Stomach (tissue), 8 donors: ENCODE measurements at regions not wholly inside any gene's neighbourhood (a gene's known extent, or its start where the extent isn't known, plus 50 kb on each side); places are given as distances from the start of the nearest gene placed in this dataset.

Source experiments
- DNase-seq, 2 donors: peaks; one replicate each; pipeline versions ENCODE4 v3.0.0 to v3.0.0-alpha.2; 2013 to 2019
- H3K27ac ChIP-seq, 5 donors: fragments of 200-600 bp in 4 of 5; sonication (generic) in 4 of 5; one replicate each; pipeline ENCODE4 v1.5.1; 2013 to 2019; ENCODE audit warnings: mild to moderate bottlenecking in 1 of 5, moderate library complexity in 1 of 5
- H3K27me3 ChIP-seq, 3 donors: fragments of 200-600 bp; sonication (generic); one replicate each; pipeline ENCODE4 v1.5.1; 2017 to 2019; ENCODE audit warnings: mixed run types in 1 of 3
- H3K36me3 ChIP-seq, 4 donors: fragments of 200-600 bp; sonication (generic); 1 replicate in 3 of 4; 2 replicates in 1 of 4; pipeline ENCODE4 v1.5.1; 2016 to 2019
- H3K4me1 ChIP-seq, 4 donors: fragments of 200-600 bp; sonication (generic); one replicate each; pipeline ENCODE4 v1.5.1; 2016 to 2019
- H3K4me3 ChIP-seq, 4 donors: fragments of 200-600 bp; sonication (generic) in 3 of 4; one replicate each; pipeline ENCODE4 v1.5.1; 2016 to 2019; ENCODE audit warnings: mild to moderate bottlenecking in 1 of 4
- H3K9me3 ChIP-seq, 4 donors: fragments of 200-600 bp; sonication (generic); one replicate each; pipeline ENCODE4 v1.5.1; 2016 to 2019
- EP300 ChIP-seq: sonication (generic); formaldehyde crosslinking; IDR thresholded peaks from one replicate; pipeline ENCODE4 v1.6.1; 2017; ENCODE audit warnings: antibody characterized with exemption
- POLR2A ChIP-seq, 4 donors: fragments of 450-650 bp; IDR thresholded peaks; one replicate each; pipeline ENCODE4 v1.6.1; 2016; ENCODE audit warnings: antibody characterized with exemption in 4 of 4, control low read depth in 2 of 4, mild to moderate bottlenecking in 1 of 4, moderate library complexity in 1 of 4
- POLR2AphosphoS5 ChIP-seq, 3 donors: sonication (generic); formaldehyde crosslinking; IDR thresholded peaks; one replicate each; pipeline ENCODE4 v1.6.1; 2016; ENCODE audit warnings: antibody characterized with exemption in 3 of 3
- WGBS, 5 donors: extraction: QIAGEN DNeasy Blood & Tissue Kit in 3 of 5; methylation state at CpG; one replicate each; pipeline versions ENCODE4 v1.1.5 to v1.1.7; 2013 to 2018; 5-methylcytosine and 5-hydroxymethylcytosine counted together
- intact Hi-C: fragments of 100-400 bp; cut with DNase I; formaldehyde crosslinking; loops from one replicate; pipeline ENCODE4 v1.15.1; 2023; ENCODE audit warnings: low total_unique reads
- TF ChIP-seq, protein P1 (sequence below), 7 experiments: fragments of 450-650 bp in 4 of 7; fragments of 200-600 bp in 3 of 7; sonication (generic) in 3 of 7; IDR thresholded peaks; one replicate each; pipeline ENCODE4 v1.5.1; 2016 to 2019; ENCODE audit warnings: antibody characterized with exemption in 7 of 7, control low read depth in 2 of 7, mild to moderate bottlenecking in 1 of 7
- donor health status: healthy with polysubstance abuse.
- donor health status: Bipolar disorder and iron deficiency.
- donor health status: healthy.

DNA sequence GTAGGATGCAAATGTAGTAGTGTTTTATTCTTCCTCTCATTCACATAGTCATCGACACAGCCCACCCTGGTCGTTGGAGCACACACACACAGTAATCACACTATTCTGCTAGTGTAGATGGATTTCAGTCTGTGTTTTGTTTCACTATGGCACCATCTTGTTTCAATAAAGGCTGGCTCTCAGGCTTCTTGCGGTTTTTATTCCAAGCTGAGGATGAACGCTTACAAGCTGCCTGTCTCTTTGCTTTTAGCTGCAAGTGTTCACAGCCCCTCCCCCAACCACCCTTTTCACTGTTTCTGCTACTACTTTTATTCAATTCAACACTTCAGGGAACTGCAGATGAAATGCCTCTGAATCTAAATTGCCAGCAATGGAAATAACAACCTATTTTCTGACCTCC is 140.9 kb upstream of the PMFBP1 start:
- Histone ChIP-seq H3K36me3 (no peaks in the 10 kb centered on the region), H3K4me3 (no peak overlapping the region), H3K27ac (no peak overlapping the region), H3K9me3 (peaks cover 0 to 7% (median 0%) of the 10 kb centered on the region in 4 donors), H3K27me3 (no peaks in the 10 kb centered on the region), H3K4me1 (no peaks in the 10 kb centered on the region)
- peak in 1 of 2 donors; percentile 22 for DNase-seq
- TF ChIP-seq EP300 (no peak), POLR2A (IDR thresholded peaks at IDR 0.05) (no peak), POLR2AphosphoS5 (IDR thresholded peaks at IDR 0.05) (no peak)
- TF ChIP-seq, protein P1, sequence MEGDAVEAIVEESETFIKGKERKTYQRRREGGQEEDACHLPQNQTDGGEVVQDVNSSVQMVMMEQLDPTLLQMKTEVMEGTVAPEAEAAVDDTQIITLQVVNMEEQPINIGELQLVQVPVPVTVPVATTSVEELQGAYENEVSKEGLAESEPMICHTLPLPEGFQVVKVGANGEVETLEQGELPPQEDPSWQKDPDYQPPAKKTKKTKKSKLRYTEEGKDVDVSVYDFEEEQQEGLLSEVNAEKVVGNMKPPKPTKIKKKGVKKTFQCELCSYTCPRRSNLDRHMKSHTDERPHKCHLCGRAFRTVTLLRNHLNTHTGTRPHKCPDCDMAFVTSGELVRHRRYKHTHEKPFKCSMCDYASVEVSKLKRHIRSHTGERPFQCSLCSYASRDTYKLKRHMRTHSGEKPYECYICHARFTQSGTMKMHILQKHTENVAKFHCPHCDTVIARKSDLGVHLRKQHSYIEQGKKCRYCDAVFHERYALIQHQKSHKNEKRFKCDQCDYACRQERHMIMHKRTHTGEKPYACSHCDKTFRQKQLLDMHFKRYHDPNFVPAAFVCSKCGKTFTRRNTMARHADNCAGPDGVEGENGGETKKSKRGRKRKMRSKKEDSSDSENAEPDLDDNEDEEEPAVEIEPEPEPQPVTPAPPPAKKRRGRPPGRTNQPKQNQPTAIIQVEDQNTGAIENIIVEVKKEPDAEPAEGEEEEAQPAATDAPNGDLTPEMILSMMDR (IDR thresholded peaks at IDR 0.05), result no peak
- 65 to 74% (median 68%) methylated on average over 4 of the region's 4 CpGs for WGBS, 5 donors
- intact Hi-C loops, result no loop called here

DNA sequence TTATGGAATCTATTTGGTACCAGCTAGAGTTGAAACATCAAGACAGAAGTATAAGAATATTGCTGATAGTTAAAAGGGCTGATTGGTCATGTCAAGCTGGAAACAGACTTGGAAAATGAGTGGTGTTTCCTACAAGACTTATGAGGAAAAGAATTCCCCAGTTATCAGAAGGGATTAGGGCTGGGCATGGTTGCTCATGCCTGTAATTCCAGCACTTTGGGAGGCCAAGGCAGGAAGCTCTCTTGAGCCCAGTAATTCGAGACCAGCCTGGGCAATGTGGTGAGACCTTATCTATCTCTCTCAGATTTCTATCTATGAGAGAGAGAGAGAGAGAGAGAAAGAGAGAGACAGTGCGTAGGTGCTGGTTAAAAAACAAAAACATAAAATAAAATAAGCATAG is 139.5 kb upstream of the PMFBP1 start:
- no peak overlapping the region for H3K4me3 ChIP-seq
- H3K27me3 ChIP-seq, result no peaks in the 10 kb centered on the region
- TF ChIP-seq, protein P1 (IDR thresholded peaks at IDR 0.05), result no peak
- no peak for TF ChIP-seq POLR2A (IDR thresholded peaks at IDR 0.05)
- 63 to 82% (median 69%) methylated on average over 2 of the region's 2 CpGs for WGBS, 5 donors
- intact Hi-C loops, result no loop called here
- no peaks in the 10 kb centered on the region for H3K4me1 ChIP-seq
- H3K27ac ChIP-seq, result no peak overlapping the region
- H3K9me3 ChIP-seq, result peaks cover 0 to 7% (median 0%) of the 10 kb centered on the region in 4 donors
- H3K36me3 ChIP-seq, result no peaks in the 10 kb centered on the region
- DNase-seq, result no peak

DNA sequence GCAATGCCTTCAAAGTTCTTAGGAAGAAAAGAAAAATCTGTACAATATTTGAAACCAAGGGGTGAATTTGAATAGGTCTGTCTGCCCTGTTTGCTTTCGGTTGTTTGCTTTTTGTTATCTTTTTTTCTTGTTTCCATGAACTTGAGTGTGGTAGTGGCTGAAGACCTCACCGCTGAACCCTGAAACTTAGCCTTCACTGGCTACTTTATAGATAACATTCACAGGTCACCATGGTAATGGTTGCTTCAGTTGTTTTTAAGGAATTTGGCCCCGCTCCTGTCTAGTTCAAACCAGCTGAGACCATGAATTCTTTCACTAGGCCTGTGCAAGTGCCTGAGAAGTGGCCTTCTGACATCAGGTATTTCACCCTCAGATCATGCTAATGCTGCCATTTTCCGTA is 137.0 kb upstream of the PMFBP1 start:
- intact Hi-C loops, result no loop called here
- DNase-seq, result no peak
- Histone ChIP-seq H3K4me3 (no peak overlapping the region), H3K9me3 (peaks cover 0 to 7% (median 0%) of the 10 kb centered on the region in 4 donors), H3K4me1 (no peaks in the 10 kb centered on the region), H3K27ac (no peak overlapping the region), H3K36me3 (no peaks in the 10 kb centered on the region), H3K27me3 (no peaks in the 10 kb centered on the region)
- TF ChIP-seq, protein P1 (IDR thresholded peaks at IDR 0.05), result no peak
- TF ChIP-seq EP300 (no peak), POLR2A (IDR thresholded peaks at IDR 0.05) (no peak), POLR2AphosphoS5 (IDR thresholded peaks at IDR 0.05) (no peak)
- WGBS, 5 donors, result 36 to 61% (median 56%) methylated on average over 4 of the region's 4 CpGs

DNA sequence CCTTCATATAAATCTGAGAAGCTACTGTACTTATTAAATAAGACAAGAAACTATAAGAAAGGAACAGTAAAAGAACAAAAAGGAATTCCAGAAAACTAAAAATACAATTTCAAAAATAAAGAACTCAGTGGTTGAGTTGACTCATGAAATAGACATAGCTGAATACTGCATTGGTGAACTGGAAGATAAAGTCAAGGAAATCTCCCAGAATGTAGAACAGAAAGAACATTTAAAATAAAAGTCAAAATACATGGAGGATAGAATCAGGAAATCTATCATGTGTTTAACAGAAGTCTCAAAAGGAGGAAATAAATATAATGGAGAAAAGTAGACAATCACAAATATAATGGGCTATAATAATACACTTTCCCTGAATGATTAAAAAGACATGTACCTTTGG is 136.4 kb upstream of the PMFBP1 start:
- Histone ChIP-seq H3K4me3 (no peak overlapping the region), H3K4me1 (no peaks in the 10 kb centered on the region), H3K27ac (no peak overlapping the region), H3K9me3 (peaks cover 0 to 7% (median 0%) of the 10 kb centered on the region in 4 donors), H3K36me3 (no peaks in the 10 kb centered on the region), H3K27me3 (no peaks in the 10 kb centered on the region)
- TF ChIP-seq POLR2A (IDR thresholded peaks at IDR 0.05) (no peak), POLR2AphosphoS5 (IDR thresholded peaks at IDR 0.05) (no peak), EP300 (no peak)
- TF ChIP-seq, protein P1 (IDR thresholded peaks at IDR 0.05), result no peak
- intact Hi-C loops, result no loop called here
- no peak for DNase-seq
